Fibroblast of lung (primary cell): ENCODE measurements at regions not wholly inside any gene's neighbourhood (a gene's known extent, or its start where the extent isn't known, plus 50 kb on each side); places are given as distances from the start of the nearest gene placed in this dataset.

ENCODE experiments used
- DNase-seq, 2 donors: peaks; one replicate each; pipeline versions ENCODE4 v3.0.0 to v3.0.0-alpha.2; 2010; ENCODE audit warnings: low read depth in 2 of 2
- H2AFZ ChIP-seq: 2 replicates; pipeline ENCODE4 v1.5.1; 2012; ENCODE audit warnings: low read length, control low read depth, inconsistent platforms
- H3K27ac ChIP-seq: 2 replicates; pipeline ENCODE4 v1.5.1; 2011; ENCODE audit warnings: low read length, control low read depth; ENCODE audit not compliant: insufficient read depth
- H3K27me3 ChIP-seq: 2 replicates; pipeline ENCODE4 v1.5.1; 2011; ENCODE audit warnings: mild to moderate bottlenecking, low read length; ENCODE audit not compliant: control insufficient read depth, insufficient read depth
- H3K36me3 ChIP-seq: 2 replicates; pipeline ENCODE4 v1.5.1; 2011; ENCODE audit warnings: low read length; ENCODE audit not compliant: control insufficient read depth, insufficient read depth
- H3K4me1 ChIP-seq: 2 replicates; pipeline ENCODE4 v1.5.1; 2011; ENCODE audit warnings: low read length; ENCODE audit not compliant: control insufficient read depth, insufficient read depth; ENCODE audit errors: extremely low read depth
- H3K4me2 ChIP-seq: 2 replicates; pipeline ENCODE4 v1.5.1; 2011; ENCODE audit warnings: low read length, control low read depth; ENCODE audit not compliant: insufficient read depth; ENCODE audit errors: extremely low read depth
- H3K4me3 ChIP-seq, 4 experiments: fragments of 200-600 bp in 1 of 4; sonication (generic) in 1 of 4; replicated peaks in 1 of 4; 2 replicates each; pipeline ENCODE4 v1.5.1; 2011 to 2016; ENCODE audit warnings: low read length in 4 of 4, low read depth in 3 of 4, mild to moderate bottlenecking in 3 of 4, control low read depth in 2 of 4, inconsistent platforms in 1 of 4, mixed read lengths in 1 of 4; ENCODE audit not compliant: insufficient read depth in 1 of 4; ENCODE audit errors: control extremely low read depth in 1 of 4
- H3K79me2 ChIP-seq: 2 replicates; pipeline ENCODE4 v1.5.1; 2012; ENCODE audit warnings: mild to moderate bottlenecking, low read length, inconsistent platforms; ENCODE audit not compliant: control insufficient read depth, insufficient read depth
- H3K9ac ChIP-seq: 2 replicates; pipeline ENCODE4 v1.5.1; 2011; ENCODE audit warnings: mild to moderate bottlenecking, low read length, control low read depth; ENCODE audit not compliant: insufficient read depth
- H3K9me3 ChIP-seq: 2 replicates; pipeline ENCODE4 v1.5.1; 2012; ENCODE audit warnings: low read depth, low read length; ENCODE audit not compliant: control insufficient read depth, insufficient read depth
- H4K20me1 ChIP-seq: 2 replicates; pipeline ENCODE4 v1.5.1; 2011; ENCODE audit warnings: low read length; ENCODE audit not compliant: control insufficient read depth, insufficient read depth; ENCODE audit errors: extremely low read depth
- EZH2 ChIP-seq: IDR thresholded peaks from 2 replicates; pipeline ENCODE4 v1.5.1; 2012; ENCODE audit warnings: low read length, control low read depth, mild to moderate bottlenecking; ENCODE audit errors: missing control alignments
- TF ChIP-seq, protein P1 (sequence below), 2 donors: IDR thresholded peaks in 1 of 2; conservative IDR thresholded peaks in 1 of 2; 1 replicate in 1 of 2; 2 replicates in 1 of 2; pipeline ENCODE4 v1.5.1; 2011 to 2012; ENCODE audit warnings: low read length in 2 of 2, control low read depth in 1 of 2, inconsistent platforms in 1 of 2, low read depth in 1 of 2, mild to moderate bottlenecking in 1 of 2

DNA sequence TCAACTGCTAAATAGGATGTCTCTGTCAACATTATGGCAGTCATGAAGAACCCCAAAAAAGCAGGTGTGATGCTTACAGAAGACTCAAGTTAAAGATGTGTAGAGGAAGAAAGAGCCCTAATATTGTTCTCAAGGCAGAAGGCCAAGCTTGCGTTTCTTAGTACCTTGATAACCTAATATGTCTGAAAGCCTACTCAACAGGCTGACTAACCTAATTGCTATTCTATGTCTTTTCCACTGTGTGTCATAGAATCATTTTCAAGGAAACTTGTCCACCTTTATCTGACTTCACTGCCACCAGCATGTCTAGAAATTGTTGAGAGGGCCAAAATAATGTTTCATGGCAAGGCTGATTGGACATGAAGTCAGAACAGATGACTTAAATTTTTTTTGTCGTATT, 373.2 kb downstream of the BTG1 start:
- H3K36me3 ChIP-seq = no peaks in the 10 kb centered on the region
- H3K4me1 ChIP-seq = no peaks in the 10 kb centered on the region
- H3K27ac ChIP-seq = no peak overlapping the region
- no peaks in the 10 kb centered on the region for H3K27me3 ChIP-seq
- H3K4me2 ChIP-seq = no peak overlapping the region
- H3K79me2 ChIP-seq = no peaks in the 10 kb centered on the region
- H2AFZ ChIP-seq = no peak overlapping the region
- no peaks in the 10 kb centered on the region for H3K9me3 ChIP-seq
- no peak overlapping the region for H3K4me3 ChIP-seq
- no peaks in the 10 kb centered on the region for H4K20me1 ChIP-seq
- TF ChIP-seq EZH2 = no peak
- TF ChIP-seq, protein P1, sequence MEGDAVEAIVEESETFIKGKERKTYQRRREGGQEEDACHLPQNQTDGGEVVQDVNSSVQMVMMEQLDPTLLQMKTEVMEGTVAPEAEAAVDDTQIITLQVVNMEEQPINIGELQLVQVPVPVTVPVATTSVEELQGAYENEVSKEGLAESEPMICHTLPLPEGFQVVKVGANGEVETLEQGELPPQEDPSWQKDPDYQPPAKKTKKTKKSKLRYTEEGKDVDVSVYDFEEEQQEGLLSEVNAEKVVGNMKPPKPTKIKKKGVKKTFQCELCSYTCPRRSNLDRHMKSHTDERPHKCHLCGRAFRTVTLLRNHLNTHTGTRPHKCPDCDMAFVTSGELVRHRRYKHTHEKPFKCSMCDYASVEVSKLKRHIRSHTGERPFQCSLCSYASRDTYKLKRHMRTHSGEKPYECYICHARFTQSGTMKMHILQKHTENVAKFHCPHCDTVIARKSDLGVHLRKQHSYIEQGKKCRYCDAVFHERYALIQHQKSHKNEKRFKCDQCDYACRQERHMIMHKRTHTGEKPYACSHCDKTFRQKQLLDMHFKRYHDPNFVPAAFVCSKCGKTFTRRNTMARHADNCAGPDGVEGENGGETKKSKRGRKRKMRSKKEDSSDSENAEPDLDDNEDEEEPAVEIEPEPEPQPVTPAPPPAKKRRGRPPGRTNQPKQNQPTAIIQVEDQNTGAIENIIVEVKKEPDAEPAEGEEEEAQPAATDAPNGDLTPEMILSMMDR (conservative IDR thresholded peaks at IDR 0.05 in 1 of 2, IDR thresholded peaks at IDR 0.05 in 1 of 2; ENCODE audit: low read depth in 1 of 2, low read length in 2 of 2) = no peak
- peak in 1 of 2 donors; percentile 22 for DNase-seq
- H3K9ac ChIP-seq = no peak overlapping the region

DNA sequence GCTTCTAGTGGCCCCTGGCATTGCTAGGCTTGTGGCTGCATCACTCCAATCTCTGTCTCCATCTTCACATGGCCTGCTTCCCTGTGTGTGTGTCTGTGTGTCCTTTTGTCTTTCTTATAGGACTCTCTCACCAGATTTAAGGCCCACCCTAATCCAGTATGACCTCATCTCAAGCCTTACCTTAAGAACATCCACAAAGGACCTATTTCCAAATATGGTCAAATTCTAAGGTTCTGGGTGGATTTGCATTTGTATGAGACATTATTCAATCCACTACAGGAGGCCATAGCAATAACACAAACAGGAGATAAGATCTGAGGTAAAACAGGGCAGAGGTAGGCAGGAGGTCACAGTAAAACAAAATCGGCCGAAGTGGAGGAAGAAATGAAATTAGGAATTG, 375.9 kb downstream of the BTG1 start:
- Histone ChIP-seq H3K27me3 (no peaks in the 10 kb centered on the region), H2AFZ (no peak overlapping the region), H3K4me2 (no peak overlapping the region), H3K4me1 (no peaks in the 10 kb centered on the region), H3K9me3 (no peaks in the 10 kb centered on the region), H3K4me3 (no peak overlapping the region), H3K36me3 (no peaks in the 10 kb centered on the region), H3K9ac (no peak overlapping the region), H3K27ac (no peak overlapping the region), H4K20me1 (no peaks in the 10 kb centered on the region), H3K79me2 (no peaks in the 10 kb centered on the region)
- no peak for DNase-seq
- TF ChIP-seq, protein P1 (conservative IDR thresholded peaks at IDR 0.05 in 1 of 2, IDR thresholded peaks at IDR 0.05 in 1 of 2; ENCODE audit: low read depth in 1 of 2, low read length in 2 of 2) = no peak
- TF ChIP-seq EZH2 = no peak

DNA sequence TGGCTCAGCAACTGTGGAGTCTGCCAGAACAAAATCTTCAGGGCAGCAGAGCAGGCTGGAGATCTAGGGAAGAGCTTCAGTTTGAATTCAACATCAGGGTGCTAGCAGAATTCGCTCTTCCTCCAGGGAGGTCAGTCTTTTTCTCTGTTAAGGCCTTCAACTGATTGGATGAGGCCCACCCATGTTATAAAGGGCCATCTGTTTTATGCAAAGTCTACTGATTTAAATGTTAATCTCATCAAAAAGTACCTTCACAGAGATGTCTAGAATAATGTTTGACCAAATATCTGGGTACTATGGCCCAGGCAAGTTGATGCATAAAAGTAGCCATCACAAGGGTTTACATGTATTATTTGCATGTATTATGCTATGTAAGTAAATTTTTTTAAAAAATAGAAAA, 378.4 kb downstream of the BTG1 start:
- no peaks in the 10 kb centered on the region for H3K9me3 ChIP-seq
- no peaks in the 10 kb centered on the region for H3K4me1 ChIP-seq
- no peak overlapping the region for H3K4me3 ChIP-seq
- no peaks in the 10 kb centered on the region for H4K20me1 ChIP-seq
- no peak overlapping the region for H3K27ac ChIP-seq
- DNase-seq = no peak
- H3K9ac ChIP-seq = no peak overlapping the region
- no peaks in the 10 kb centered on the region for H3K79me2 ChIP-seq
- TF ChIP-seq, protein P1 (conservative IDR thresholded peaks at IDR 0.05 in 1 of 2, IDR thresholded peaks at IDR 0.05 in 1 of 2; ENCODE audit: low read depth in 1 of 2, low read length in 2 of 2) = no peak
- no peak for TF ChIP-seq EZH2
- no peak overlapping the region for H3K4me2 ChIP-seq
- no peaks in the 10 kb centered on the region for H3K27me3 ChIP-seq
- no peak overlapping the region for H2AFZ ChIP-seq
- no peaks in the 10 kb centered on the region for H3K36me3 ChIP-seq
